ENCODE measurements at regions not wholly inside any gene's neighbourhood (a gene's known extent, or its start where the extent isn't known, plus 50 kb on each side); places are given as distances from the start of the nearest gene placed in this dataset.

DNA sequence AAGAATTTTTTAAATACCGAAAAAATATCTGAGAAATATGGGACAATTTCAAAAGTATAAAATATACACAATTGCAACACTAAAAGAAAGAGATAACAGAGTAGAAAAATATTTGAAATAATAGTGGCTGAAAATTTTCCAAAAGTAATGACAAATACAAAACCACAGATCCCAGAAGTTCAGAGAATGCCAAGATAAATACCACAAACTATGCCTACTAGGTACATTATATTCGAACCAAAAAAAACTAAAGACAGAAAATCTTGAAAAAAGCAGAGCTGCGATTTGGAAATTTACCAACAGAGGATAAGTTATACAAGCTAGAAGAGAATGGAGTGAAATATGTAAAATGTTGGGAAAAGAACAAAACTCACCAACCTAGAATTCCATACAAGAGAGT lies 191.3 kb upstream of the ELAC2 start:
- Histone ChIP-seq H3K4me3 (no peak overlapping the region), H3K4me1 (no peaks in the 10 kb centered on the region), H3K36me3 (no peaks in the 10 kb centered on the region), H3K27ac (no peak overlapping the region), H3K27me3 (no peaks in the 10 kb centered on the region), H3K9me3 (peaks cover 0 to 12% of the 10 kb centered on the region in 2 donors)
- no peak for TF ChIP-seq CTCF (IDR thresholded peaks at IDR 0.05)
- no peak for DNase-seq (ENCODE audit: low spot score)

DNA sequence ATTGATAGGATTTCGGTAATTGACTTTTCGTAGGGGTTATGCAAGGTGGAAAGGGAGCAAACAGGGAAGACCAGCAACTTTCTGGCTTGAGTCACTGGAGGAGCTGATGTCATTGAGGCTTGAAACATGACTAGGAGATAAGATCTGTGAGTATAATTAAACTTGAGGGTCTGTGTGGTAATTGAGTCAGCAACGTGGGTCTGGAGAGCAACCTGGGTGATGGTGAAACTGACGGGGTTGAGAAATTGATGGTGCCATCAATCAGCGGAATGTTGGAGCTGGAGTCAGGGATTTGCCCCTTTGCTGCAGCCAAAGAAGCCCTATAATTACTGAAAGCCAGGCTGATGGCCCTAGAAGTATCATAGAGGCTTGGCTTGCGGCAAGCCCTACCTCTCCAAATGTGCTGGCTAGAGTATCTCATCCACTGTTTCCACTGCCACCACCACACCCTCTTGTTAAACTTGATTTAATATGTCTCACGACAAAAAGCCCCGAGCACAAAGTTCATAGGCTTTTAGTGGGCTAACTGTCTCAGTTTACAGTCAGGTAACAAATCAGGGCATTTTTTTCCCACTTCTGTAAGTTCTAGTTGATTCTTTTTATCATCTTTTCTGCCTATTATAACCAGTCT lies 186.9 kb upstream of the ELAC2 start:
- Histone ChIP-seq H3K27ac (no peak overlapping the region), H3K36me3 (no peaks in the 10 kb centered on the region), H3K4me1 (no peaks in the 10 kb centered on the region), H3K4me3 (no peak overlapping the region), H3K27me3 (no peaks in the 10 kb centered on the region), H3K9me3 (peaks cover 0 to 2% of the 10 kb centered on the region in 2 donors)
- no peak for TF ChIP-seq CTCF (IDR thresholded peaks at IDR 0.05)
- no peak for DNase-seq (ENCODE audit: low spot score)

GRCh38 chr17:13202835-13203234 lies 185.0 kb upstream of the ELAC2 start:
- H3K36me3 ChIP-seq, result no peaks in the 10 kb centered on the region
- no peaks in the 10 kb centered on the region for H3K4me1 ChIP-seq
- H3K9me3 ChIP-seq, result no peaks in the 10 kb centered on the region
- no peak for DNase-seq (ENCODE audit: low spot score)
- no peak overlapping the region for H3K4me3 ChIP-seq
- H3K27me3 ChIP-seq, result no peaks in the 10 kb centered on the region
- no peak overlapping the region for H3K27ac ChIP-seq
- TF ChIP-seq CTCF (IDR thresholded peaks at IDR 0.05), result no peak

DNA sequence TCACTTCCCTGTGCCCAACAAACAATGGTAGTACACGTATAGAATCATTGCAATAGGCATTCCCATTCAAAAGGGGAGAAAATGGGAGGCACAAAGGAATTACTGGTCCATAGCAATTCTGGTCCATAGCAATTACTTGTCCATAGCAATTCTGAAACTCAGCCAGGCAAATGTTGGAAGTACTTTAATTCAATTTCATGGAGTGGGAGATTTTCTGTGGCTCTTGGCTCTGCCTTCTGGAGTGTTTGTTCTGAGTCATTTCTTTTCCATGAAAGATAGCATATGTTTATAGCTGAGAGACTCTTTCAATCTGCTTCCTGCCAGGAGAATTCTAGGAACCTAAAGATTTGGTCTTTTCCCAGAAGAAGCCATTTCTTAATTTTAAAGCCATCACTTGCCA lies 182.8 kb upstream of the ELAC2 start:
- Histone ChIP-seq H3K36me3 (no peaks in the 10 kb centered on the region), H3K9me3 (no peaks in the 10 kb centered on the region), H3K27me3 (no peaks in the 10 kb centered on the region), H3K4me1 (no peaks in the 10 kb centered on the region), H3K4me3 (no peak overlapping the region), H3K27ac (no peak overlapping the region)
- no peak for TF ChIP-seq CTCF (IDR thresholded peaks at IDR 0.05)
- DNase-seq (ENCODE audit: low spot score), result no peak

GRCh38 chr17:13199425-13199824 lies 181.6 kb upstream of the ELAC2 start:
- Histone ChIP-seq H3K36me3 (no peaks in the 10 kb centered on the region), H3K9me3 (no peaks in the 10 kb centered on the region), H3K27ac (no peak overlapping the region), H3K4me1 (no peaks in the 10 kb centered on the region), H3K27me3 (no peaks in the 10 kb centered on the region), H3K4me3 (no peak overlapping the region)
- no peak for DNase-seq (ENCODE audit: low spot score)
- TF ChIP-seq CTCF (IDR thresholded peaks at IDR 0.05), result no peak

- H3K27me3 ChIP-seq, result no peaks in the 10 kb centered on the region
- no peaks in the 10 kb centered on the region for H3K4me1 ChIP-seq
- no peaks in the 10 kb centered on the region for H3K9me3 ChIP-seq
- DNase-seq (ENCODE audit: low spot score), result no peak
- TF ChIP-seq CTCF (IDR thresholded peaks at IDR 0.05), result no peak
- H3K27ac ChIP-seq, result no peak overlapping the region
- no peak overlapping the region for H3K4me3 ChIP-seq
- H3K36me3 ChIP-seq, result no peaks in the 10 kb centered on the region
Observed at GRCh38 chr17:13197586-13197985, 179.8 kb upstream of the ELAC2 start.

All from right atrium auricular region (tissue), 2 donors.